ENCODE measurements at regions not wholly inside any gene's neighbourhood (a gene's known extent, or its start where the extent isn't known, plus 50 kb on each side); places are given as distances from the start of the nearest gene placed in this dataset.
"Not testable (repeated sequence)": the region's sequence is repeated elsewhere in the genome, so short reads cannot be mapped to it uniquely, and the experiment has no call there.

- FAIRE-seq: no peak
Measured at GRCh38 chr4:143819029-143819428, 86.3 kb downstream of the GYPE start.

- FAIRE-seq: not testable (repeated sequence)
Measured at GRCh38 chr4:143817866-143818265, 87.5 kb downstream of the GYPE start.

- not testable (repeated sequence) for FAIRE-seq
Measured at GRCh38 chr4:143815375-143815774, 90.0 kb downstream of the GYPE start.

- FAIRE-seq: not testable (repeated sequence)
Measured at GRCh38 chr4:143813431-143814154, 91.8 kb downstream of the GYPE start.

GRCh38 chr4:143791693-143792092, 91.2 kb upstream of the FREM3 start:
- not testable (repeated sequence) for FAIRE-seq

- not testable (repeated sequence) for FAIRE-seq
Measured at GRCh38 chr4:143790425-143790824, 90.0 kb upstream of the FREM3 start.

GRCh38 chr4:143789618-143790017, 89.1 kb upstream of the FREM3 start:
- FAIRE-seq: not testable (repeated sequence)

- no peak for FAIRE-seq
Measured at GRCh38 chr4:143784567-143784966, 84.1 kb upstream of the FREM3 start.

- no peak for FAIRE-seq
Measured at GRCh38 chr4:143782521-143782920, 82.0 kb upstream of the FREM3 start.

GRCh38 chr4:143773998-143774895, 73.8 kb upstream of the FREM3 start:
- FAIRE-seq: no peak

GRCh38 chr4:143771269-143771668, 70.8 kb upstream of the FREM3 start:
- FAIRE-seq: no peak

GRCh38 chr4:143768007-143768591, 67.6 kb upstream of the FREM3 start:
- no peak for FAIRE-seq

- FAIRE-seq: no peak
Measured at GRCh38 chr4:143763587-143763986, 63.1 kb upstream of the FREM3 start.

GRCh38 chr4:143762511-143762910, 62.0 kb upstream of the FREM3 start:
- peak; percentile 30 for FAIRE-seq
